HepG2 (cell line): ENCODE measurements at regions not wholly inside any gene's neighbourhood (a gene's known extent, or its start where the extent isn't known, plus 50 kb on each side); places are given as distances from the start of the nearest gene placed in this dataset.

ENCODE experiments used
- ATAC-seq: fragments of 200-7000 bp; cut with Tn5 transposase; 3 replicates; pipeline ENCODE4 v1.9.1; 2020; ENCODE audit warnings: mild to moderate bottlenecking, moderate library complexity
- BruUV-seq: library from RNA; stranded (reverse); fragments of 400-500 nt; replicated peaks from 2 replicates; lab custom pipeline; 2021; lab: Mats Ljungman, UMichigan
- CTCF ChIA-PET: fragments of 300-600 bp; formaldehyde crosslinking; extraction: SDS; loops from one replicate; lab custom pipeline; 2021; ENCODE audit warnings: low total read pairs, inconsistent platforms, low intra/inter-chr PET ratio; lab: Yijun Ruan, JAX
- POLR2A ChIA-PET: fragments of 350-600 bp; sonication (Branson Sonifier 250); formaldehyde crosslinking; loops from one replicate; lab custom pipeline; 2020; ENCODE audit warnings: antibody characterized with exemption, inconsistent platforms; lab: Yijun Ruan, JAX
- DNase-seq: peaks from one replicate; pipeline ENCODE4 v3.0.0-alpha.2; 2015; ENCODE audit warnings: low spot score
- FAIRE-seq: peaks from 3 replicates; lab custom pipeline; 2011; peaks lifted over from hg19 to GRCh38; lab: Jason Lieb, UNC
- H2AFZ ChIP-seq: one replicate; pipeline ENCODE4 v1.6.1; 2011; ENCODE audit warnings: low read length, inconsistent platforms
- H3K27ac ChIP-seq: fragments of 300-600 bp; 3 replicates; pipeline ENCODE4 v1.8.0; 2011; ENCODE audit warnings: mixed run types, mild to moderate bottlenecking, mixed read lengths, low read length, inconsistent platforms; ENCODE audit not compliant: insufficient read depth; ENCODE audit errors: extremely low read length
- H3K27me3 ChIP-seq, 2 experiments: fragments of 200-600 bp in 1 of 2; 2 replicates in 1 of 2; 3 replicates in 1 of 2; pipeline versions ENCODE4 v1.6.0 to v1.8.0; 2011; ENCODE audit warnings: low read length in 2 of 2, mild to moderate bottlenecking in 2 of 2, moderate library complexity in 2 of 2, inconsistent platforms in 1 of 2; ENCODE audit not compliant: insufficient read depth in 2 of 2, control insufficient read depth in 1 of 2
- H3K36me3 ChIP-seq, 2 experiments: fragments of 200-600 bp in 1 of 2; replicated peaks in 1 of 2; 2 replicates in 1 of 2; 3 replicates in 1 of 2; pipeline versions ENCODE4 v1.5.1 to v1.8.0; 2011; ENCODE audit warnings: low read length in 2 of 2, inconsistent platforms in 1 of 2; ENCODE audit not compliant: insufficient read depth in 2 of 2, control insufficient read depth in 1 of 2
- H3K4me1 ChIP-seq: 2 replicates; pipeline ENCODE4 v1.5.1; 2012; ENCODE audit warnings: low read length, inconsistent platforms; ENCODE audit not compliant: insufficient read depth
- H3K4me2 ChIP-seq: 2 replicates; pipeline ENCODE4 v1.6.0; 2011; ENCODE audit warnings: low read depth, low read length, inconsistent platforms
- H3K4me3 ChIP-seq, 3 experiments: fragments of 200-600 bp in 1 of 3; sonication (generic), shearing (Covaris generic) in 1 of 3; replicated peaks in 1 of 3; 2 replicates each; pipeline ENCODE4 v1.5.1; 2011 to 2016; ENCODE audit warnings: low read length in 3 of 3, inconsistent platforms in 2 of 3, low read depth in 2 of 3, mild to moderate bottlenecking in 2 of 3, control low read depth in 1 of 3, mixed read lengths in 1 of 3; ENCODE audit not compliant: insufficient read depth in 1 of 3
- H3K79me2 ChIP-seq: one replicate; pipeline ENCODE4 v1.6.1; 2011; ENCODE audit warnings: low read length, inconsistent platforms; ENCODE audit not compliant: insufficient read depth
- H3K9ac ChIP-seq: 2 replicates; pipeline ENCODE4 v1.6.0; 2011; ENCODE audit warnings: mild to moderate bottlenecking, low read depth, low read length, inconsistent platforms; ENCODE audit not compliant: insufficient read depth
- H3K9me3 ChIP-seq: 2 replicates; pipeline ENCODE4 v1.5.1; 2012; ENCODE audit warnings: mild to moderate bottlenecking, low read length
- H4K20me1 ChIP-seq: 2 replicates; pipeline ENCODE4 v1.6.0; 2011; ENCODE audit warnings: inconsistent platforms, mild to moderate bottlenecking, low read length, moderate library complexity; ENCODE audit not compliant: insufficient read depth
- CENPX ChIP-seq: sonication (generic); formaldehyde crosslinking; IDR thresholded peaks from 2 replicates; pipeline ENCODE4 v1.9.0; 2021; ENCODE audit warnings: mild to moderate bottlenecking, missing genetic modification reagents, moderate library complexity
- DR1 ChIP-seq: sonication (generic); formaldehyde crosslinking; IDR thresholded peaks from 2 replicates; pipeline ENCODE4 v1.8.0; 2021; ENCODE audit warnings: mild to moderate bottlenecking, missing genetic modification reagents, inconsistent platforms
- GABPA ChIP-seq, 2 experiments: IDR thresholded peaks; 2 replicates each; pipeline ENCODE4 v1.6.1; 2011 to 2016; ENCODE audit warnings: low read depth in 2 of 2, low read length in 1 of 2, missing biosample characterization in 1 of 2, missing genetic modification characterization in 1 of 2
- HNF4A ChIP-seq: sonication (generic); formaldehyde crosslinking; IDR thresholded peaks from 2 replicates; pipeline ENCODE4 v1.4.0; 2020; ENCODE audit warnings: missing genetic modification reagents
- HOXA3 ChIP-seq: sonication (generic); formaldehyde crosslinking; IDR thresholded peaks from 2 replicates; pipeline ENCODE4 v1.5.0; 2020; ENCODE audit warnings: missing genetic modification reagents
- NKX3-1 ChIP-seq: sonication (generic); formaldehyde crosslinking; IDR thresholded peaks from 2 replicates; pipeline ENCODE4 v1.5.0; 2020; ENCODE audit warnings: missing genetic modification reagents
- RAD21 ChIP-seq: fragments of 450-650 bp; formaldehyde crosslinking; IDR thresholded peaks from 2 replicates; pipeline ENCODE4 v1.5.0; 2020; ENCODE audit warnings: mild to moderate bottlenecking
- SALL1 ChIP-seq: sonication (generic); formaldehyde crosslinking; IDR thresholded peaks from 2 replicates; pipeline ENCODE4 v1.8.0; 2022; ENCODE audit warnings: mild to moderate bottlenecking, missing genetic modification reagents
- ZMYM4 ChIP-seq: sonication (generic); formaldehyde crosslinking; IDR thresholded peaks from 2 replicates; pipeline ENCODE4 v1.8.1; 2023; ENCODE audit warnings: mild to moderate bottlenecking, missing genetic modification reagents
- ZNF274 ChIP-seq: sonication (generic); formaldehyde crosslinking; IDR thresholded peaks from 2 replicates; pipeline ENCODE4 v1.5.1; 2020; ENCODE audit warnings: mild to moderate bottlenecking, missing genetic modification reagents
- ZNF605 ChIP-seq: sonication (generic); formaldehyde crosslinking; IDR thresholded peaks from 2 replicates; pipeline ENCODE4 v1.8.0; 2022; ENCODE audit warnings: mild to moderate bottlenecking, missing genetic modification reagents
- WGBS: methylation state at CpG from one replicate; pipeline ENCODE4 v1.1.6; 2017; ENCODE audit warnings: low lambda C conversion rate; 5-methylcytosine and 5-hydroxymethylcytosine counted together
- in situ Hi-C: cut with HindIII; loops from 2 replicates; pipeline ENCODE4 v1.10.0; 2017; ENCODE audit warnings: low pct_unique_long_range_greater_than_20kb; ENCODE audit not compliant: extremely low pct_ligation_motif_present
- intact Hi-C: fragments of 100-400 bp; cut with micrococcal nuclease; formaldehyde crosslinking; loops from one replicate; pipeline ENCODE4 v1.10.0; 2022; ENCODE audit not compliant: unreplicated experiment
- TF ChIP-seq, protein P1 (sequence below): sonication (generic); formaldehyde crosslinking; IDR thresholded peaks from 2 replicates; pipeline ENCODE4 v1.4.0; 2020; ENCODE audit warnings: missing genetic modification reagents
- TF ChIP-seq, protein P2 (sequence below): sonication (generic); formaldehyde crosslinking; IDR thresholded peaks from 2 replicates; pipeline ENCODE4 v1.4.0; 2020; ENCODE audit warnings: mild to moderate bottlenecking, missing genetic modification reagents
- TF ChIP-seq, protein P3 (sequence below): sonication (generic); formaldehyde crosslinking; IDR thresholded peaks from 2 replicates; pipeline ENCODE4 v1.4.0; 2020; ENCODE audit warnings: mild to moderate bottlenecking, missing genetic modification reagents
- TF ChIP-seq, protein P4 (sequence below): sonication (generic); formaldehyde crosslinking; IDR thresholded peaks from 2 replicates; pipeline ENCODE4 v1.4.0; 2020; ENCODE audit warnings: missing genetic modification reagents
- TF ChIP-seq, protein P5 (sequence below): sonication (generic); formaldehyde crosslinking; conservative IDR thresholded peaks from 2 replicates; pipeline ENCODE4 v1.8.0; 2022; ENCODE audit warnings: missing genetic modification reagents

DNA sequence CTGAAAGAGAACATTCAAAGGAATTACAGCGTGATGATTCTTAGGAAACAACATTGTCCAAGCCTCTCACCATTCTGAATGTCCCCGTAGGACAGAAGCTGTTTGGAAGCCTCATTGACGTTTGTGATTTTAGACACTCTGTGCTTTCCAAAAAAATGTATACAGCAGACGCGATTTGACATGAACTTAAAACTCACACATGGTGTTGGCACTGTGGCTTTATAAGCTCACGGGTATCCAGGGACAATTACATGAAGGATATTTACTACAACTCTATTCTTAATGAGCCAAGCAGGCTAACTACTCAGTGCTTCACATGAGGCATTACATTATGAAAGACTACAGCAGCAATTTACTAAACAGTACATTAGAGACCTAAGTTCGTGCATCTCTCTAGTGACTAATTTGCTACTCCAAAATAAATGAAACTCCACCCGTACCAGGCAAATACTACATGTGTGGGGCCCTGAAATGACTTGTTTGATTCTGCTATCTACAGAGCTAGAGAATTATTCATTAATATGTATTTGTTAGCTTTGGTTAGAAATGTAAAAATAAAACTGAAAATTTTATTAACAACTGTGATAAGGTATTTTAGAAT is 620.7 kb downstream of the SPRY1 start (continued):
- TF ChIP-seq ZNF274 (CRISPR knock-in tag) (no peak), NKX3-1 (CRISPR knock-in tag) (no peak), ZNF605 (CRISPR knock-in tag) (no peak)
- TF ChIP-seq, protein P1, sequence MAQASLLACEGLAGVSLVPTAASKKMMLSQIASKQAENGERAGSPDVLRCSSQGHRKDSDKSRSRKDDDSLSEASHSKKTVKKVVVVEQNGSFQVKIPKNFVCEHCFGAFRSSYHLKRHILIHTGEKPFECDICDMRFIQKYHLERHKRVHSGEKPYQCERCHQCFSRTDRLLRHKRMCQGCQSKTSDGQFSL = no peak

DNA sequence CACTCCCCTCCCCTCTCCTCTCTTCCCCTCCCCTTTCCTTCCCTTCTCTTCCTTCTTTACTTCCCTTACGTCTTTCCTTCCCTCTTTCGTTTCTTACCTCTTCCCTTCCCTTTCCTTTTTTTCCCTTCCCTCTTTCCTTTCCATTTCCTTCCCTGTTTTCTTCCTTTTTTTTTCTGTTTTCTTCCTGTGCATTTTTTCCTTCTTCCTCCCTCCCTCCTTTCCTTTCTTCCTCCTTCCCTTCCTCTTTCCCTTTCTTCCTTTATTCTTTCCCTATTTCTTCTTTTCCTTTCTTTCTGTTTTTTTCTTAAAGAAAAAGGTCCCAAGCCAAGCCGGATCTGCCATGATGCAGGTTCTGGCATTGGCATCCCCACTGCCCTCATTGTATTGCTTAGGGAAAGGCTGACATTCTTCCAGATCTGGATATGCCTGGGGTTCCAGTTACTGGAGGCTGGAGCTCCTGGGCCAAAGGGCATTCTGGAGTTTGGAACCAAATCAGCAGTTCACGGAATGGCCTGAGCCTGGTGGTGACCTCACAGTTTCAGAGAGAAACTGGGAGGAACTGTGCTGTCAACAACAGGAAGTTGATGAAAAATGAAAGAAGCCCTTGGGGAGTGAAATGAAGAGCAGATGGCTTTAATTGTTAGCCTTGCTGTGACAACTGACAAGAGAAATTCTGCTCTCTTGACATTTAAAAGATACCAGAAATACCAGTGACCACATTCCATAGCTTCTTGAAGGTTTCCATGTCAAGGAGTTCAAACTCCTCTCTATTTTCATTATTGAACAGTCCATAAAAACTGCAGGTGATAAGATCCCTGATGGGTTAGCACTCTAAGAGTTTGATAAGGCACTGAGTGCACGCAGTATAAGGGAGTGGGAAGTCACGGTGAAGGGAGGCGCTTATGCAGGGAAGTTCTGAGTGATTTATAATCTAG is 622.1 kb downstream of the SPRY1 start:
- CTCF ChIA-PET = no interaction called here
- H2AFZ ChIP-seq = no peak overlapping the region
- no TSS peak for BruUV-seq
- no peaks in the 10 kb centered on the region for H4K20me1 ChIP-seq
- POLR2A ChIA-PET = no interaction called here
- intact Hi-C loops (no loop called here), in situ Hi-C loops (no loop called here)
- H3K4me1 ChIP-seq = peaks cover 9% of the 10 kb centered on the region
- H3K9me3 ChIP-seq = no peaks in the 10 kb centered on the region
- H3K27ac ChIP-seq = no peak overlapping the region
- no peaks in the 10 kb centered on the region for H3K79me2 ChIP-seq
- no peaks in the 10 kb centered on the region for H3K27me3 ChIP-seq
- ATAC-seq = peak; percentile 83
- FAIRE-seq = no peak
- H3K36me3 ChIP-seq = no peaks in the 10 kb centered on the region
- H3K9ac ChIP-seq = no peak overlapping the region
- 51% methylated on average over 7 of the region's 7 CpGs for WGBS
- H3K4me3 ChIP-seq = no peak overlapping the region
- 0 out of 2 replicates have a peak overlapping the region, but pooled peaks have one; percentile 16 for H3K4me2 ChIP-seq
- DNase-seq = peak; percentile 12
- TF ChIP-seq, protein P2, sequence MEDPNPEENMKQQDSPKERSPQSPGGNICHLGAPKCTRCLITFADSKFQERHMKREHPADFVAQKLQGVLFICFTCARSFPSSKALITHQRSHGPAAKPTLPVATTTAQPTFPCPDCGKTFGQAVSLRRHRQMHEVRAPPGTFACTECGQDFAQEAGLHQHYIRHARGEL (CRISPR knock-in tag) = no peak
- TF ChIP-seq DR1 (CRISPR knock-in tag) (no peak), HOXA3 (CRISPR knock-in tag) (no peak; the same call in 1 of the 2 replicates), RAD21 (CRISPR knock-in tag) (no peak), GABPA (IDR thresholded peaks at IDR 0.05; ENCODE audit: low read depth, low read length) (no peak), GABPA (CRISPR knock-in tag; IDR thresholded peaks at IDR 0.05; ENCODE audit: low read depth) (peak; percentile 63), SALL1 (CRISPR knock-in tag) (peak; percentile 42; the same call in 1 of the 2 replicates), CENPX (CRISPR knock-in tag) (no peak), HNF4A (CRISPR knock-in tag) (peak; percentile 57), ZMYM4 (CRISPR knock-in tag) (peak; percentile 61)
- TF ChIP-seq, protein P3, sequence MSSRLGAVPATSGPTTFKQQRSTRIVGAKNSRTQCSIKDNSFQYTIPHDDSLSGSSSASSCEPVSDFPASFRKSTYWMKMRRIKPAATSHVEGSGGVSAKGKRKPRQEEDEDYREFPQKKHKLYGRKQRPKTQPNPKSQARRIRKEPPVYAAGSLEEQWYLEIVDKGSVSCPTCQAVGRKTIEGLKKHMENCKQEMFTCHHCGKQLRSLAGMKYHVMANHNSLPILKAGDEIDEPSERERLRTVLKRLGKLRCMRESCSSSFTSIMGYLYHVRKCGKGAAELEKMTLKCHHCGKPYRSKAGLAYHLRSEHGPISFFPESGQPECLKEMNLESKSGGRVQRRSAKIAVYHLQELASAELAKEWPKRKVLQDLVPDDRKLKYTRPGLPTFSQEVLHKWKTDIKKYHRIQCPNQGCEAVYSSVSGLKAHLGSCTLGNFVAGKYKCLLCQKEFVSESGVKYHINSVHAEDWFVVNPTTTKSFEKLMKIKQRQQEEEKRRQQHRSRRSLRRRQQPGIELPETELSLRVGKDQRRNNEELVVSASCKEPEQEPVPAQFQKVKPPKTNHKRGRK = peak; percentile 80
- TF ChIP-seq, protein P4, sequence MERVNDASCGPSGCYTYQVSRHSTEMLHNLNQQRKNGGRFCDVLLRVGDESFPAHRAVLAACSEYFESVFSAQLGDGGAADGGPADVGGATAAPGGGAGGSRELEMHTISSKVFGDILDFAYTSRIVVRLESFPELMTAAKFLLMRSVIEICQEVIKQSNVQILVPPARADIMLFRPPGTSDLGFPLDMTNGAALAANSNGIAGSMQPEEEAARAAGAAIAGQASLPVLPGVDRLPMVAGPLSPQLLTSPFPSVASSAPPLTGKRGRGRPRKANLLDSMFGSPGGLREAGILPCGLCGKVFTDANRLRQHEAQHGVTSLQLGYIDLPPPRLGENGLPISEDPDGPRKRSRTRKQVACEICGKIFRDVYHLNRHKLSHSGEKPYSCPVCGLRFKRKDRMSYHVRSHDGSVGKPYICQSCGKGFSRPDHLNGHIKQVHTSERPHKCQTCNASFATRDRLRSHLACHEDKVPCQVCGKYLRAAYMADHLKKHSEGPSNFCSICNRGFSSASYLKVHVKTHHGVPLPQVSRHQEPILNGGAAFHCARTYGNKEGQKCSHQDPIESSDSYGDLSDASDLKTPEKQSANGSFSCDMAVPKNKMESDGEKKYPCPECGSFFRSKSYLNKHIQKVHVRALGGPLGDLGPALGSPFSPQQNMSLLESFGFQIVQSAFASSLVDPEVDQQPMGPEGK = no peak
- TF ChIP-seq, protein P5, sequence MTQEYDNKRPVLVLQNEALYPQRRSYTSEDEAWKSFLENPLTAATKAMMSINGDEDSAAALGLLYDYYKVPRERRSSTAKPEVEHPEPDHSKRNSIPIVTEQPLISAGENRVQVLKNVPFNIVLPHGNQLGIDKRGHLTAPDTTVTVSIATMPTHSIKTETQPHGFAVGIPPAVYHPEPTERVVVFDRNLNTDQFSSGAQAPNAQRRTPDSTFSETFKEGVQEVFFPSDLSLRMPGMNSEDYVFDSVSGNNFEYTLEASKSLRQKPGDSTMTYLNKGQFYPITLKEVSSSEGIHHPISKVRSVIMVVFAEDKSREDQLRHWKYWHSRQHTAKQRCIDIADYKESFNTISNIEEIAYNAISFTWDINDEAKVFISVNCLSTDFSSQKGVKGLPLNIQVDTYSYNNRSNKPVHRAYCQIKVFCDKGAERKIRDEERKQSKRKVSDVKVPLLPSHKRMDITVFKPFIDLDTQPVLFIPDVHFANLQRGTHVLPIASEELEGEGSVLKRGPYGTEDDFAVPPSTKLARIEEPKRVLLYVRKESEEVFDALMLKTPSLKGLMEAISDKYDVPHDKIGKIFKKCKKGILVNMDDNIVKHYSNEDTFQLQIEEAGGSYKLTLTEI (CRISPR knock-in tag) = no peak
